GM13977 (cell line): ENCODE measurements at regions not wholly inside any gene's neighbourhood (a gene's known extent, or its start where the extent isn't known, plus 50 kb on each side); places are given as distances from the start of the nearest gene placed in this dataset.

Experiments used
- DNase-seq: peaks from one replicate; pipeline ENCODE4 v3.0.0; 2012; ENCODE audit warnings: low spot score
- in situ Hi-C: fragments of 300-500 bp; cut with MboI; formaldehyde crosslinking; loops from one replicate; pipeline ENCODE4 v1.12.0; 2022; ENCODE audit warnings: low sequenced_read_pairs, low pct_unique_long_range_greater_than_20kb, mixed read lengths, inconsistent platforms; ENCODE audit not compliant: unreplicated experiment
- TF ChIP-seq, protein P1 (sequence below): IDR thresholded peaks from 2 replicates; pipeline ENCODE4 v1.5.1; 2012; ENCODE audit warnings: mild to moderate bottlenecking, control low read depth; ENCODE audit not compliant: insufficient read depth; ENCODE audit errors: extremely low read depth, missing control alignments

DNA sequence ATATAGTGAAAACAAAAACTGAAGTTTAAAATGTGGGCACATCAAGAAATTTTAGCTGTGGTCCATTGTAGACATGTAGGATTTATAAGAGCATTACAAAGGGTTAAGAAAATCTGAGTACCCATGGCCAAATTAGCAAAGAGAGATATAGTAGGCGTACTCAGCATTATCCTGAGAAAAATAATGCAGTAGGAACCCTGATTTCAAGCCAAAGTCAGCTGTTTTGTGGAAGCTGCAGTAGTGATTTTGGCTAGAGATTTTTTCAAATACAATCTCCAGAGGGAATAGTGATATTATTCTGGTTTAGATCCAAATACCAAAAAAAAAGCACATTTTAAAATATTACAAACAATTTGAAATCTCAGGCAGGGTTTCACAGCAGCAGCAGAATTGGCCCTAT is 450.9 kb downstream of the FBXO15 start:
- in situ Hi-C loops, result no loop called here
- no peak for DNase-seq
- TF ChIP-seq, protein P1, sequence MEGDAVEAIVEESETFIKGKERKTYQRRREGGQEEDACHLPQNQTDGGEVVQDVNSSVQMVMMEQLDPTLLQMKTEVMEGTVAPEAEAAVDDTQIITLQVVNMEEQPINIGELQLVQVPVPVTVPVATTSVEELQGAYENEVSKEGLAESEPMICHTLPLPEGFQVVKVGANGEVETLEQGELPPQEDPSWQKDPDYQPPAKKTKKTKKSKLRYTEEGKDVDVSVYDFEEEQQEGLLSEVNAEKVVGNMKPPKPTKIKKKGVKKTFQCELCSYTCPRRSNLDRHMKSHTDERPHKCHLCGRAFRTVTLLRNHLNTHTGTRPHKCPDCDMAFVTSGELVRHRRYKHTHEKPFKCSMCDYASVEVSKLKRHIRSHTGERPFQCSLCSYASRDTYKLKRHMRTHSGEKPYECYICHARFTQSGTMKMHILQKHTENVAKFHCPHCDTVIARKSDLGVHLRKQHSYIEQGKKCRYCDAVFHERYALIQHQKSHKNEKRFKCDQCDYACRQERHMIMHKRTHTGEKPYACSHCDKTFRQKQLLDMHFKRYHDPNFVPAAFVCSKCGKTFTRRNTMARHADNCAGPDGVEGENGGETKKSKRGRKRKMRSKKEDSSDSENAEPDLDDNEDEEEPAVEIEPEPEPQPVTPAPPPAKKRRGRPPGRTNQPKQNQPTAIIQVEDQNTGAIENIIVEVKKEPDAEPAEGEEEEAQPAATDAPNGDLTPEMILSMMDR, result no peak

GRCh38 chr18:73696171-73696570 is 451.5 kb downstream of the FBXO15 start:
- TF ChIP-seq, protein P1, result no peak
- in situ Hi-C loops, result no loop called here
- no peak for DNase-seq

GRCh38 chr18:73693091-73693490 is 454.5 kb downstream of the FBXO15 start:
- DNase-seq, result no peak
- in situ Hi-C loops, result no loop called here
- TF ChIP-seq, protein P1, result no peak

- in situ Hi-C loops, result no loop called here
- no peak for DNase-seq
Measured at GRCh38 chr18:73691624-73692023, 456.0 kb downstream of the FBXO15 start.

GRCh38 chr18:73691118-73691517 is 456.5 kb downstream of the FBXO15 start:
- DNase-seq, result no peak
- in situ Hi-C loops, result no loop called here
- TF ChIP-seq, protein P1, result no peak

More at GRCh38 chr18:73691624-73692023, 456.0 kb downstream of the FBXO15 start:
- TF ChIP-seq, protein P1, result no peak

- TF ChIP-seq, protein P1, result no peak
- in situ Hi-C loops, result no loop called here
Measured at GRCh38 chr18:73690222-73690621, 457.4 kb downstream of the FBXO15 start.

More at GRCh38 chr18:73690222-73690621, 457.4 kb downstream of the FBXO15 start:
- DNase-seq, result no peak
